HG03457 (cell line): ENCODE measurements at regions not wholly inside any gene's neighbourhood (a gene's known extent, or its start where the extent isn't known, plus 50 kb on each side); places are given as distances from the start of the nearest gene placed in this dataset.
"Not testable (repeated sequence)": the region's sequence is repeated elsewhere in the genome, so short reads cannot be mapped to it uniquely, and the experiment has no call there.

Experiments
- ATAC-seq: cut with Tn5 transposase; IDR thresholded peaks from one replicate; pipeline ENCODE4 v1.9.1; 2021; ENCODE audit warnings: moderate number of reproducible peaks; ENCODE audit not compliant: unreplicated experiment

GRCh38 chr2:124967325-124967724, 942.2 kb downstream of the CNTNAP5 start:
- ATAC-seq = no peak

GRCh38 chr2:124970030-124970429, 944.9 kb downstream of the CNTNAP5 start:
- ATAC-seq = no peak

GRCh38 chr2:124973396-124973795, 948.3 kb downstream of the CNTNAP5 start:
- ATAC-seq = no peak

- no peak for ATAC-seq
Observed at GRCh38 chr2:124975224-124975623, 950.1 kb downstream of the CNTNAP5 start.

- no peak for ATAC-seq
Observed at GRCh38 chr2:124975648-124976047, 950.6 kb downstream of the CNTNAP5 start.

GRCh38 chr2:124978597-124978996, 953.5 kb downstream of the CNTNAP5 start:
- no peak for ATAC-seq

GRCh38 chr2:124983595-124983994, 958.5 kb downstream of the CNTNAP5 start:
- ATAC-seq = no peak

- no peak for ATAC-seq
Observed at GRCh38 chr2:124985270-124985669, 960.2 kb downstream of the CNTNAP5 start.

GRCh38 chr2:124986136-124986535, 961.0 kb downstream of the CNTNAP5 start:
- no peak for ATAC-seq

GRCh38 chr2:124986870-124987269, 961.8 kb downstream of the CNTNAP5 start:
- not testable (repeated sequence) for ATAC-seq

GRCh38 chr2:124987436-124987835, 962.3 kb downstream of the CNTNAP5 start:
- ATAC-seq = not testable (repeated sequence)

GRCh38 chr2:124988111-124988510, 963.0 kb downstream of the CNTNAP5 start:
- no peak for ATAC-seq

- no peak for ATAC-seq
Observed at GRCh38 chr2:124988794-124989193, 963.7 kb downstream of the CNTNAP5 start.

GRCh38 chr2:124993809-124994208, 968.7 kb downstream of the CNTNAP5 start:
- ATAC-seq = no peak

- ATAC-seq = no peak
Observed at GRCh38 chr2:124995185-124995912, 970.3 kb downstream of the CNTNAP5 start.

GRCh38 chr2:124996406-124996805, 971.3 kb downstream of the CNTNAP5 start:
- no peak for ATAC-seq

GRCh38 chr2:124999906-125000305, 974.8 kb downstream of the CNTNAP5 start:
- no peak for ATAC-seq

- ATAC-seq = no peak
Observed at GRCh38 chr2:125004106-125004800, 979.2 kb downstream of the CNTNAP5 start.

GRCh38 chr2:125006676-125007075, 981.6 kb downstream of the CNTNAP5 start:
- ATAC-seq = no peak

GRCh38 chr2:125028721-125029120, 1003.6 kb downstream of the CNTNAP5 start:
- not testable (repeated sequence) for ATAC-seq

GRCh38 chr2:125033871-125034270, 1008.8 kb downstream of the CNTNAP5 start:
- no peak for ATAC-seq

- no peak for ATAC-seq
Observed at GRCh38 chr2:125037135-125037653, 1012.1 kb downstream of the CNTNAP5 start.
